Stimulated activated CD8-positive, alpha-beta memory T cell treated with anti-CD3 and anti-CD28 coated beads, Interleukin-15, amount 100 ng/mL, for 24 hours (primary cell): ENCODE measurements at regions not wholly inside any gene's neighbourhood (a gene's known extent, or its start where the extent isn't known, plus 50 kb on each side); places are given as distances from the start of the nearest gene placed in this dataset.

Experiments used
- DNase-seq: peaks from one replicate; pipeline ENCODE4 v3.0.0-alpha.2; 2020; ENCODE audit warnings: low read depth

DNA sequence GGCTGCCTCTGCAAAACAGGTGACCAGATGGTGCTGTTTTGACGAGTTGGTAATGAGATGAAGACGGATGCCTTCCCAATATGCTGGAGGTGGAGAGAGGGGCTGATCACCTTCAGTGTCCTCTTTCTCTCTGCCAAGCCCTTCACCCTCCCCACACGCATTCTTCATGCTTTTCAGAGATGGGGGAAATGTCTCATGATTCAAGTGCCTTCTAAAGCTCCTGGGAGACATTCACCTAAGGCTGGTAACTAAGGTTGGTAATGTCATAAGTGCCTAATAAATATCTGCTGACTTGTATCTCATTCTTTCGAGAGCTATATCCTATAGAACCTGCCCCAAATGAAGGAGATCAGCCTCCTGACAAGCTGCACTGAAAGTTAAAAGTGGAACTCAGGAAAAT is 86.2 kb upstream of the MBNL2 start:
- DNase-seq = no peak

DNA sequence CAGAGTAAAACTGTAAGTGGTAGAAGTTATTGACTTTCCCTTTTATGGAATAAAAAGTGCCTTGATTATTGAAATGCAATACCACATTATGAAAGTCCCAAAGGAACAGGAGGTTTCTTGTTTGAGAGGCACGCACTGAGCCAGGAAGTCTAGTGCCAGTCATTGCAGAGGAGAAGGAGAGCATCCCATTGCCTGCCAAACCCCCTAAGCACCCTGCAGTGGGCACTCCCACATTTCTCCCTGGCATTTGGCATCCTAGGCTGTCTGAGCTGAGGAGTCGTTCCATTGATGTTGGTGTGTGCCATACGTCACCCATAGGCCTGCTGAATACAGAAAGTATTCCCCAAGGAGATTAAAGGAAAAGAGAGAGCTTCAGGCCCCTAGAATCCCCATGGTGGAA is 85.7 kb upstream of the MBNL2 start:
- DNase-seq = no peak

DNA sequence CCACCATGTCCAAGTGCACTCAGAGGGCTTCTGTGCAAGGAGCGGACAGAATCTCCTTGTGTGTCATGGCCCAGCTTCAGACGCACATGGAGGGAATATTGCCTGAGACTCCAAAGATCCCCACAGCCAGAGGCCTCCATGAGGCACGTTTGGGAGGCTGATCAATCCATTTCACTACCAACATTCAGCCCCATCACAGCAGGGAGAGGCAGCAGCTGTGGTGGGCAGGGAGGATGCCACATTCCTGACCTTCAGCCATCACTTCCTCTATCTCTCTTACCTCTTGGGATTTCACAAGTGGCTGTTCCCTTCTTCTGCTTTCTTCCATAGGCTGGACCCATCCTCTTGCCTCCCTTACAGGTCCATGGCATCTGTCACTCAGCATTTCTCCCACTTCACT is 82.4 kb upstream of the MBNL2 start:
- DNase-seq = no peak

DNA sequence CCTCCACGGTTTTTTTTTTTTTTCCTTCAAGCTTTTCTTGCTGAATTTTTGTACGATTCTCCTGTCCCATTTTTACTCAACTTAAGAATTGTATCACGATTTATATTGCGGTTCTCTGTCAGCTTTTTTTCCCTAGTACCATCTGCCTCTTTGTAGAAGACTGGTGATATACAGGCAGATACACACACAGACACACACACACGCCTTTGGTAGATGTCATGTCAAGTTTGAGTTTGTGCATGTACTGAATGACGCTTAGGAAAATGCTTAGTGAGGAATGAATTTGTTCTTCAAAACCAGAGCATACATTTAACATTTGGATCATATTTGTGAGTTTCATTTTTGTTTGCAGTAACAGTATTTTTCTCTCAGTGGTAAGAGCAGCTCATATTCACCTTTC is 82.0 kb upstream of the MBNL2 start:
- no peak for DNase-seq

DNA sequence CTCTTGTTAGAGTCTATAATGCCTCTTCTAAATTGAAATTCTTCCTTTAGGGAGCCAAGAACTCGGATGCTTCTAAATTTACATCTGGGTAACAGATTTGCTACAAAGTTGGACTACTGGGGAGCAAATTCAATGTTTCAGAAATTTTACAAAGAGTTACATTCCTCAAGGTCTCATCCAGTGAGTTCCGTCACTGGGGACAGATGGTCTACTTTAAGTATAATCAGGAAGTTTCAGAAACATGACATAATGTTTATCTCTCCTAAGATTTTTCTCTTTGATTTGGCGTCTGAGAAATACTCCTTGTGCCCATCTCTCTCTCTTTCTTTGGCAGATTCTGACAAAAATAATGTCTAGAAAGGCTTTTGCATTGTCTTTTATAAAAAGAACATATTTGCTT is 81.5 kb upstream of the MBNL2 start:
- DNase-seq = no peak

DNA sequence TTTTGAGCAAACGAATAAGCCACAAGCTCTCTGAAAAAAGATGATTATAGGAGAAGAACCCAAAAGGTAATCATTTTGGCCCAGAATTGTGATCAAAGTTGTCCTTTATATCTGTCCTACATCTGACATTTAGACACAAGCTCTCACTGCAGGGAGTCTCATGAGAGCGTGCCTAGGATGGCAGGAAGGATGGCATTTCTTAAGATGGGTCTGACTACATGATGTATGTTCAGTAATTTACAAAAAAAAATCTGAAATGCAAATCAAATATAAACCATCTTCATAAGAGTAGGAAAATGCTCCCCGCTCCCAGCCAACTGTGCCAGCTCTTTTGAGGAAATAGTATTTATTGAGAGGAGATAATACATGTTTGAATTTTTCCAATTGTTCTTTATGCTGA is 81.0 kb upstream of the MBNL2 start:
- no peak for DNase-seq

DNA sequence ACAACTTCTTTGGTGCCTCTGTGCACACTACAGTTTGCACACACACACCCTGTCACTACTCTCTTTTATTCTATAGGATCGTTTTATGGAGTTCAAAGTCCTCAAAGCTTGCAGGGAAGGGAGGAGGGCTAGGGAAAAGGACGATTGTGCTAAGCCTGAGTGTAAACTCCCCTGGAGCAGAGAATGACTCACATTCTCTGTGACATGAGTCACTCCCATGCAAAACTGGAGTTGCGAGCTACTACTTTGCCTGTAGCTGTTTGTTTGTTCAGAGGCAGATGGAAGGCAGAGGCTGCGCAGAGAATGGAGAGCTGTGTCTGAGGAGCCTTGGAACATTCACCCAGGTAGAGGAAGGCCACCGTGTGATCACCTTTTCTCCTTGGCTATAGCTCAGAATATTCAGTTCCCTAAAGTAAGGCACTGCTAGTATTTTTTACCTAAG is 80.5 kb upstream of the MBNL2 start:
- DNase-seq = no peak

DNA sequence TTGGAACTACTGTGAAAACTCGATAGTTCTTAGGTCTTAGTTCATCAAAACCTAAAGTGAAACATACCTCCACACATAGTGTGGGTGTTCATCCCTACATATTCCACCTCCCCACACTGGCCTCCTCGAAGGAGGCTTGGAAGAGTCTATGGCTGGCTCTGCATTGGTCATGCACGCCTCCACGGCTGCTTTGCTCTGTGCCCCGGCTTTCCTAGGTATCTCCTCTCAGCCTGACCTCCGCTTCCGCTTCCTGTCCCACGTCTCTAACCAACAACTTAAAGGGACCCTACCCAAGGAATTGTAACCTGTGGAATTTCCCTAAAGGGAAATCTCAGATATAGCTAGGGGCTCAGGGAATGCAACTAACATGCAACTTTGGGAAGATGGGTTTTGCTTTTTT is 79.7 kb upstream of the MBNL2 start:
- no peak for DNase-seq

DNA sequence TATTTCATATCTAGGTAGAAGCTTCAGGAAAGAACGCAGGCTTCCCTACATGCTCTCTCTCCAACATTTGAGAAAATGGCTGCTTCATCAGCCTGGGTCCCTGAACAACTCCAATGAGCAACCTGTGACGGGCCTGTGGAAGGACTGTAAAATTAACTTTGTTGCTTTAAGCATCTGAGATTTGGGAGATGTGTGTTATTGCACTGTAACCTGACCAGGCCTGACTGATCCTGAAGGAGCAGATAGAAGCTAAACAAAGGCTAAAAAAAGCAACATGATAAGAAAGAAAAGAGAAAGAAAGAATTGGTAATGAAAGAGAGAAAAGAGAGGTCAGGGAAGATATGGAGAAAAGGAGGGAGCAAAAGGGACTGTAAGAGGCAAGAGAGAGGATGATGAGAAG is 77.1 kb upstream of the MBNL2 start:
- no peak for DNase-seq

DNA sequence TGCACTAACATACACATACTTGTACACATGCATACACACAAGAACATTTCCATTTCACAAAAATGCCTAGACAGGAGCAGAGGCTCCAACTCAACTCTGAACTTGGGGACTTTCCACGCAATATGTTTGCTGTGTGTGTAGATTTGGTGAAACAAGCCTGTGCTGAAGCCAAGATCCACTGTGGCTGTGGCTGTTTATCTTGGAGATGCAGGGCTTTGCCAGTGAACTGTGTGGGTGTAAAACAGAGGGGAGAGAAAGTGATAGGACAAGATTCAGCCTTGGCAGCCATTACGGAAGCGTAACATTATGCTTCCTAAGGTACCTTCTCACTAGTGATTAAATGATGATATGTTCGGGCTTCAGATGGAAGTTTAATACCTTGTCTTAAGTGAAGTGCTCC is 73.2 kb upstream of the MBNL2 start:
- no peak for DNase-seq

DNA sequence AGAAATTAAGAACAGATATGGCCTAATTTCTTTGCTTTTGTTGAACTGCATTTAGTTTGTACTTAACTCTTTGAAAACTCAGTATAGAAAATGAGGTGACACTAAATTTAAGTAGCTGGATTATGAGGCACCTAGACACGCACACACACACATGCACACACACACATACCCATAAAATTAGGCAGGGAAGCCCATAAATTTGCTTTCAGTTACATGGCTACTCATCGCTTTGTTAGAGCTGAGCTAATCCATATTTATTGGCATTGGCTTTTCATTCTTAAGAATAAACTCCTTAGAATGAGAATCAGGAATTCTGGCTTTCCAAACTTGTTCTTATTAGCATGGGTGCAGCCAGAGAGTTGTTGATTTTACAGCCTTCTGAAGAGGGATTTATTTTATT is 61.7 kb upstream of the MBNL2 start:
- no peak for DNase-seq

DNA sequence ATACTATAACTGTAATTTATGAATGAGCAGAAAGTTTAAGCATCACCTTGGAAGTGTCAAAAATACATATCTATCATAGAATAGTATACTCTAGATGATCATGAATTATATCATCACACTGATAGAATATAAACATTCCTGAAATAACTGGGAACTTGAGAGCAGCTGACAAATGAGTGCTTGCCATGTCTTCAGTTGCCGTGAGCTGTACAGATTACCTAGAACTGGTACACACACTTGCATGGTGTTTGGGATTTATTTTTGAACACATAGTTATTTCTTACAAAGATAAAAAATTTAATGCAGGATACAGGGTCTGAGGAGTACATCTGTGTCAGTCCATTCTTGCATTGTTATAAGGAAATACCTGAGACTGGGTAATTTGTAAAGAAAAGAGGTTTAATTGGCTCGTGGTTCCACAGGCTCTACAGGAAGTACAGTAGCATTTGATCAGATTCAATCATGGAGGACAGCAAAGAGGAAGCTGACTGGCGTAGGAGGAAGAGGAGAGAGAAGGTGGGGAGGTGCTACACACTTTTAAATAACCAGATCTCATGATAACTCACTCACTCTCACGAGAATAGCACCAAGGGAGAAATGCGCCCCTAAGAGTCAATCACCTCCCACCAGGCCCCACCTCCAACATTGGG is 60.4 kb upstream of the MBNL2 start:
- no peak for DNase-seq

DNA sequence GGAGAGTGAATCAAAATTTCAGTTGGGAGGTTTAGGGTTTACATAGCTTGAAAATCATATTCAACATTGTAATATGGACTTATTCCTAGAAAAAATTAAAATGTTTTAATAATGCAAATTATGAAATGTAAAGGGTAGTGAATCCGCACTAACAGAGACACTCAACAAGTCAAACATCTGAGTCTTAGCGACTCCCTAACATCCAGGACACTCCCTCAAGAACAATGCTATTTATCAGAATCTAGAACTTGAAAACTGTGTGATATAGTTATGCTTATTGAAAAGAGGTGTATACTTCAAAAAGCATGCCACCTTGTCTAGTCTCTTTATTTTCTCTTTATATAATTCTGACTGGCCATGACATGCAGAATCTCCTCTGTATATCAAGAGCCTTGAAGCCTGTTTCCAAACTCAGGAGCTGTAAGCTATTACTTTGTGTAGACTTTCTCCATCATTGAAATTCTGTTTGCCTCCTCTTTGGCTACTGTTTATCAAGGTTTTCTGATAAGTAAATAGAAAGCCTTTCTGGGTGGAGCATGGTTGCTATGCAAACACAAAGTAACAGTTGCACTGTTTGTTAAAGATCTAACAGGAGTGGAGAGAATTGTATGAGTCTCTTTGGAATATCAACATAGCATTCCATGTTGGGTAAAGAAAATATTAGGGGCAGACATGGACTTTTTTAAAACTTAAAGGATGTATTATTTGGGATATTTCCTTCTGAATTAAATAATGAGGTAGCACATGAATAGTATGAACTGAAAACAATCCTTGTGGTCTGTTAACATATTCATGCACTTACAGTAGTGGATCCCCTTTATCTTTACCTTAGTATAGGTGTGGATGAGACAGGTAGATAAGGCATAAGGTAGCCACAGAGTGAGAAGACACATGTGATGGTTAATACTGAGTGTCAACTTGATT is 56.4 kb upstream of the MBNL2 start:
- no peak for DNase-seq

DNA sequence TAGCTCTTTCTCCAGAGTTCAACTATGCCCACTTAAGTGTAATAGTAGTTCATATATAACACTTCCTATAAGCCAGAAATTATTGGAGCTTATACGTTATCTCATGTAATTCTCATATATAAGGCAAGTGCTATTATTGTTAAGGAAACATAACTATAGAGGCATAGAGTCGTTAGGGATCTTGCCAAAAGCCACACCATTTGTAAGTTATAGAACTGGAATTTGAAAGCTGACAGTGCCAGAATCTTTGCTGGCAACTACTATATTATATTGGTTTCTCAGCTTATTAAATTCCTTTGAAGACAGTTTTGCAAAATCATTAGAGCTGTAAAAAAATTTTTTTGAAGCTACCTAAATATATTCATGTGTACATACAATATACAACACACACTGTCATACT is 51.0 kb upstream of the MBNL2 start:
- DNase-seq = no peak
